IMR-90 (cell line): ENCODE measurements at regions not wholly inside any gene's neighbourhood (a gene's known extent, or its start where the extent isn't known, plus 50 kb on each side); places are given as distances from the start of the nearest gene placed in this dataset.

Experiments used
- CTCF ChIP-seq: conservative IDR thresholded peaks from 2 replicates; pipeline ENCODE4 v1.5.1; 2012; ENCODE audit warnings: mild to moderate bottlenecking, low read depth, low read length, improper control_type of control experiment
- RCOR1 ChIP-seq: IDR thresholded peaks from 2 replicates; pipeline ENCODE4 v1.6.1; 2012; ENCODE audit warnings: mild to moderate bottlenecking, low read length, improper control_type of control experiment; ENCODE audit not compliant: insufficient replicate concordance

GRCh38 chr5:172543484-172544298 lies 89.4 kb upstream of the SH3PXD2B start:
- no peak for TF ChIP-seq CTCF
- TF ChIP-seq RCOR1 = no peak
